ENCODE measurements at regions not wholly inside any gene's neighbourhood (a gene's known extent, or its start where the extent isn't known, plus 50 kb on each side); places are given as distances from the start of the nearest gene placed in this dataset.

DNA sequence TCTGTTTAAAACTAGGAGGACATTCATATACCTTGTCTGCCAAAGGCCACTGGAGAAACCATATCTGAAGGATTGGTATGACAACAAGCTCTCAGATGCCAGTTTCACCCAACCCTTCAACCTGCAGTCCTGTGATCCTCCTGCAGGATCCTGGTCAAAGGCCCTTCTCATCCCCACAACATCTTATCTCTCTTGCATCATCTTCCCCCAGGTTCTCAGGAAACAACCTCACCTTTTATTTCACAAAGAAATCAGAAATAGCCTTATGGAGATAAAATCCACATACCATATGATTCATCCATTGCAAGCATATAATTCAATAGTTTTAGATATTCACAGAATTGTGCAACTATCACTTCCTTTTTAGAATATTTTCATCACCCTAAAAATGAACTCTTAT, 104.0 kb upstream of the DSCAM start:
- TF ChIP-seq EZH2 (IDR thresholded peaks at IDR 0.05; ENCODE audit: insufficient read depth, poor library complexity, severe bottlenecking) (no peak), EZH2phosphoT487 (IDR thresholded peaks at IDR 0.05; ENCODE audit: insufficient read depth, low read depth) (no peak)

Data from GM23248 (cell line).